Thyroid gland (tissue), 4 donors: ENCODE measurements at regions not wholly inside any gene's neighbourhood (a gene's known extent, or its start where the extent isn't known, plus 50 kb on each side); places are given as distances from the start of the nearest gene placed in this dataset.

Experiments used
- POLR2A ChIP-seq, 2 donors: fragments of 450-650 bp; IDR thresholded peaks; one replicate each; pipeline ENCODE4 v1.6.1; 2017; ENCODE audit warnings: antibody characterized with exemption in 2 of 2, mild to moderate bottlenecking in 2 of 2, moderate library complexity in 1 of 2
- TF ChIP-seq, protein P1 (sequence below), 6 experiments: fragments of 200-600 bp in 3 of 6; fragments of 450-650 bp in 3 of 6; sonication (generic) in 3 of 6; IDR thresholded peaks; one replicate each; pipeline ENCODE4 v1.5.1; 2016 to 2019; ENCODE audit warnings: antibody characterized with exemption in 6 of 6, mild to moderate bottlenecking in 2 of 6, inconsistent platforms in 1 of 6, moderate library complexity in 1 of 6

DNA sequence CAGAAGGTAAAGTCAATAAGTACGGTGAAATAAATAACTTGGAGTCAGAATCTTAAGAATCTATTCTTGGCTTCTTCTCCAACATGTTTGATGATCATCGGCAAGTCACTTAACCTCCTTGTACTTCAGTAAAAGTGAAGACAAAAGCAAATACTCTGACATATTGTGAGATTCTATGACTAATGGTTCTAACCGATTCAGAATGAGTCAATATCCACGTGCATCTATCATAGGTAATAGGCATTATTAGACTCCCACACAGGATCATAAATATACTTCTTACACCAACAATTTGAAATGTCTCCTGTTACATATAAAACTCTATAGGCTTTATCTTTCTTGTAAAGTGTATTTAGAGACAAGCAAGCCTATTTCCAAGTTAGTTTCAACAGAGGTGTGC lies 144.4 kb upstream of the ATXN7L3B start:
- TF ChIP-seq, protein P1, sequence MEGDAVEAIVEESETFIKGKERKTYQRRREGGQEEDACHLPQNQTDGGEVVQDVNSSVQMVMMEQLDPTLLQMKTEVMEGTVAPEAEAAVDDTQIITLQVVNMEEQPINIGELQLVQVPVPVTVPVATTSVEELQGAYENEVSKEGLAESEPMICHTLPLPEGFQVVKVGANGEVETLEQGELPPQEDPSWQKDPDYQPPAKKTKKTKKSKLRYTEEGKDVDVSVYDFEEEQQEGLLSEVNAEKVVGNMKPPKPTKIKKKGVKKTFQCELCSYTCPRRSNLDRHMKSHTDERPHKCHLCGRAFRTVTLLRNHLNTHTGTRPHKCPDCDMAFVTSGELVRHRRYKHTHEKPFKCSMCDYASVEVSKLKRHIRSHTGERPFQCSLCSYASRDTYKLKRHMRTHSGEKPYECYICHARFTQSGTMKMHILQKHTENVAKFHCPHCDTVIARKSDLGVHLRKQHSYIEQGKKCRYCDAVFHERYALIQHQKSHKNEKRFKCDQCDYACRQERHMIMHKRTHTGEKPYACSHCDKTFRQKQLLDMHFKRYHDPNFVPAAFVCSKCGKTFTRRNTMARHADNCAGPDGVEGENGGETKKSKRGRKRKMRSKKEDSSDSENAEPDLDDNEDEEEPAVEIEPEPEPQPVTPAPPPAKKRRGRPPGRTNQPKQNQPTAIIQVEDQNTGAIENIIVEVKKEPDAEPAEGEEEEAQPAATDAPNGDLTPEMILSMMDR (IDR thresholded peaks at IDR 0.05) = no peak
- no peak for TF ChIP-seq POLR2A (IDR thresholded peaks at IDR 0.05)
